ENCODE measurements at regions not wholly inside any gene's neighbourhood (a gene's known extent, or its start where the extent isn't known, plus 50 kb on each side); places are given as distances from the start of the nearest gene placed in this dataset.
"Not testable (repeated sequence)": the region's sequence is repeated elsewhere in the genome, so short reads cannot be mapped to it uniquely, and the experiment has no call there.

- no peaks in the 10 kb centered on the region for H3K9me3 ChIP-seq
- H3K27me3 ChIP-seq = no peaks in the 10 kb centered on the region
- H3K36me3 ChIP-seq = no peaks in the 10 kb centered on the region
- H3K4me3 ChIP-seq = no peak overlapping the region
- no peak for ATAC-seq
- H3K4me1 ChIP-seq = no peaks in the 10 kb centered on the region
- H3K27ac ChIP-seq = no peak overlapping the region
- WGBS, 2 donors (ENCODE audit: low coverage in 1 of 2) = 95 to 97% methylated on average over 2 to 4 of the region's 5 CpGs
- TF ChIP-seq POLR2AphosphoS5 (IDR thresholded peaks at IDR 0.05) (no peak), EP300 (IDR thresholded peaks at IDR 0.05) (no peak), CTCF (IDR thresholded peaks at IDR 0.05) (no peak), POLR2A (IDR thresholded peaks at IDR 0.05) (no peak)
Observed at GRCh38 chr6:4637691-4638433, 138.3 kb upstream of the CDYL start.

- no peak for TF ChIP-seq EP300 (IDR thresholded peaks at IDR 0.05)
- no peak for TF ChIP-seq CTCF (IDR thresholded peaks at IDR 0.05)
- no peak for TF ChIP-seq POLR2AphosphoS5 (IDR thresholded peaks at IDR 0.05)
- TF ChIP-seq POLR2A (IDR thresholded peaks at IDR 0.05) = no peak
- ATAC-seq = no peak
- H3K36me3 ChIP-seq = no peaks in the 10 kb centered on the region
- no peaks in the 10 kb centered on the region for H3K9me3 ChIP-seq
- no peak overlapping the region for H3K4me3 ChIP-seq
- H3K4me1 ChIP-seq = no peaks in the 10 kb centered on the region
- 100% methylated on average over 1 of the region's 2 CpGs; no CpG with 5 or more reads in 1 of the 2 donors for WGBS, 2 donors (ENCODE audit: low coverage in 1 of 2)
- H3K27me3 ChIP-seq = no peaks in the 10 kb centered on the region
- no peak overlapping the region for H3K27ac ChIP-seq
Observed at GRCh38 chr6:4636881-4637224, 139.4 kb upstream of the CDYL start.

- H3K36me3 ChIP-seq = no peaks in the 10 kb centered on the region
- no peak overlapping the region for H3K27ac ChIP-seq
- no peaks in the 10 kb centered on the region for H3K27me3 ChIP-seq
- no peaks in the 10 kb centered on the region for H3K9me3 ChIP-seq
- H3K4me1 ChIP-seq = no peaks in the 10 kb centered on the region
- no peak for TF ChIP-seq POLR2A (IDR thresholded peaks at IDR 0.05)
- TF ChIP-seq CTCF (IDR thresholded peaks at IDR 0.05) = no peak
- no peak for TF ChIP-seq POLR2AphosphoS5 (IDR thresholded peaks at IDR 0.05)
- 78 to 87% methylated on average over 9 to 13 of the region's 14 CpGs for WGBS, 2 donors (ENCODE audit: low coverage in 1 of 2)
- no peak overlapping the region for H3K4me3 ChIP-seq
- ATAC-seq = no peak
Observed at GRCh38 chr6:4636191-4636880, 139.9 kb upstream of the CDYL start.

GRCh38 chr6:4635666-4636065, 140.5 kb upstream of the CDYL start:
- no peak overlapping the region for H3K27ac ChIP-seq
- no peaks in the 10 kb centered on the region for H3K4me1 ChIP-seq
- ATAC-seq = no peak
- WGBS, 2 donors (ENCODE audit: low coverage in 1 of 2) = 80 to 83% methylated on average over 5 of the region's 5 CpGs
- H3K9me3 ChIP-seq = peaks cover 0 to 3% (median 0%) of the 10 kb centered on the region in 3 donors
- TF ChIP-seq POLR2AphosphoS5 (IDR thresholded peaks at IDR 0.05) = no peak
- TF ChIP-seq EP300 (IDR thresholded peaks at IDR 0.05) = no peak
- TF ChIP-seq CTCF (IDR thresholded peaks at IDR 0.05) = no peak
- no peak for TF ChIP-seq POLR2A (IDR thresholded peaks at IDR 0.05)
- no peaks in the 10 kb centered on the region for H3K27me3 ChIP-seq
- H3K4me3 ChIP-seq = no peak overlapping the region
- H3K36me3 ChIP-seq = no peaks in the 10 kb centered on the region

- H3K4me3 ChIP-seq = no peak overlapping the region
- no peaks in the 10 kb centered on the region for H3K27me3 ChIP-seq
- no peak for TF ChIP-seq CTCF (IDR thresholded peaks at IDR 0.05)
- no peak for TF ChIP-seq POLR2AphosphoS5 (IDR thresholded peaks at IDR 0.05)
- TF ChIP-seq EP300 (IDR thresholded peaks at IDR 0.05) = no peak
- TF ChIP-seq POLR2A (IDR thresholded peaks at IDR 0.05) = no peak
- no peaks in the 10 kb centered on the region for H3K4me1 ChIP-seq
- WGBS, 2 donors (ENCODE audit: low coverage in 1 of 2) = 77 to 89% methylated on average over 2 of the region's 2 CpGs
- H3K9me3 ChIP-seq = peaks cover 0 to 28% (median 0%) of the 10 kb centered on the region in 3 donors
- H3K36me3 ChIP-seq = no peaks in the 10 kb centered on the region
- no peak overlapping the region for H3K27ac ChIP-seq
- ATAC-seq = no peak
Observed at GRCh38 chr6:4632421-4632820, 143.8 kb upstream of the CDYL start.

- H3K27ac ChIP-seq, H3K4me3 ChIP-seq, H3K36me3 ChIP-seq, ATAC-seq, H3K27me3 ChIP-seq, H3K4me1 ChIP-seq: not testable (repeated sequence)
- 83 to 91% methylated on average over 1 of the region's 1 CpG for WGBS, 2 donors (ENCODE audit: low coverage in 1 of 2)
- H3K9me3 ChIP-seq = peaks cover 0 to 28% (median 0%) of the 10 kb centered on the region in 3 donors
Observed at GRCh38 chr6:4629789-4630188, 146.4 kb upstream of the CDYL start.

Measured in gastroesophageal sphincter (tissue), 4 donors.